IMR-90 (cell line): ENCODE measurements at regions not wholly inside any gene's neighbourhood (a gene's known extent, or its start where the extent isn't known, plus 50 kb on each side); places are given as distances from the start of the nearest gene placed in this dataset.

Experiments used
- ATAC-seq: fragments of 200-7000 bp; cut with Tn5 transposase; 2 replicates; pipeline ENCODE4 v1.9.1; 2020; ENCODE audit warnings: low read depth, mild to moderate bottlenecking, moderate library complexity
- BruUV-seq: library from RNA; stranded (reverse); fragments of 400-500 nt; replicated peaks from 2 replicates; lab custom pipeline; 2021; lab: Mats Ljungman, UMichigan
- CTCF ChIA-PET: fragments of 300-600 bp; formaldehyde crosslinking; extraction: SDS; loops from one replicate; lab custom pipeline; 2021; ENCODE audit warnings: antibody characterized with exemption; lab: Yijun Ruan, JAX
- POLR2A ChIA-PET: fragments of 300-600 bp; sonication (Branson Sonifier 250); formaldehyde crosslinking; loops from one replicate; lab custom pipeline; 2022; ENCODE audit warnings: antibody characterized with exemption; ENCODE audit not compliant: unreplicated experiment; lab: Charles Lee
- DNase-seq: peaks from one replicate; pipeline ENCODE4 v3.0.0; 2013
- H2AFZ ChIP-seq: replicated peaks from 2 replicates; pipeline ENCODE3; 2013; ENCODE audit warnings: low read length, mild to moderate bottlenecking; ENCODE audit not compliant: poor library complexity
- H2AK5ac ChIP-seq: 2 replicates; pipeline ENCODE4 v1.6.1; 2013; ENCODE audit warnings: low read depth, low read length, inconsistent platforms
- H2AK9ac ChIP-seq: replicated peaks from 2 replicates; pipeline ENCODE3; 2013; ENCODE audit warnings: mild to moderate bottlenecking, low read depth, low read length, moderate library complexity; ENCODE audit not compliant: poor library complexity
- H2BK120ac ChIP-seq: 2 replicates; pipeline ENCODE4 v1.6.1; 2013; ENCODE audit warnings: low read depth, low read length, inconsistent platforms
- H2BK15ac ChIP-seq: 3 replicates; pipeline ENCODE4 v1.6.1; 2013; ENCODE audit warnings: low read depth, low read length, inconsistent platforms
- H2BK20ac ChIP-seq: 2 replicates; pipeline ENCODE4 v1.6.1; 2013; ENCODE audit warnings: low read depth, mild to moderate bottlenecking, inconsistent platforms, low read length, moderate library complexity
- H2BK5ac ChIP-seq: 2 replicates; pipeline ENCODE4 v1.6.1; 2013; ENCODE audit warnings: mild to moderate bottlenecking, low read depth, low read length, inconsistent platforms; ENCODE audit not compliant: poor library complexity, severe bottlenecking
- H3K14ac ChIP-seq: replicated peaks from 2 replicates; pipeline ENCODE4 v1.6.1; 2013; ENCODE audit warnings: low read depth, low read length, inconsistent platforms
- H3K18ac ChIP-seq: 2 replicates; pipeline ENCODE4 v1.6.1; 2013; ENCODE audit warnings: low read depth, low read length, control low read depth
- H3K23ac ChIP-seq: 2 replicates; pipeline ENCODE4 v1.6.1; 2013; ENCODE audit warnings: low read depth, low read length, inconsistent platforms
- H3K27ac ChIP-seq: 2 replicates; pipeline ENCODE4 v1.5.1; 2013; ENCODE audit warnings: mild to moderate bottlenecking, control low read depth, low read length; ENCODE audit not compliant: insufficient read depth
- H3K27me3 ChIP-seq: 2 replicates; pipeline ENCODE4 v1.6.1; 2013; ENCODE audit warnings: low read length; ENCODE audit not compliant: control insufficient read depth, insufficient read depth
- H3K36me3 ChIP-seq: 2 replicates; pipeline ENCODE4 v1.6.1; 2013; ENCODE audit warnings: low read length, mixed read lengths; ENCODE audit not compliant: control insufficient read depth, insufficient read depth
- H3K4ac ChIP-seq: 2 replicates; pipeline ENCODE4 v1.6.1; 2013; ENCODE audit warnings: low read depth, low read length, inconsistent platforms
- H3K4me1 ChIP-seq: 2 replicates; pipeline ENCODE4 v1.6.1; 2013; ENCODE audit warnings: low read length, mixed read lengths; ENCODE audit not compliant: control insufficient read depth, insufficient read depth
- H3K4me2 ChIP-seq: 2 replicates; pipeline ENCODE4 v1.6.1; 2013; ENCODE audit warnings: low read depth, mild to moderate bottlenecking, control low read depth, low read length, moderate library complexity
- H3K4me3 ChIP-seq: 2 replicates; pipeline ENCODE4 v1.5.1; 2013; ENCODE audit warnings: low read depth, mild to moderate bottlenecking, control low read depth, low read length, moderate library complexity; ENCODE audit not compliant: insufficient read depth
- H3K56ac ChIP-seq: 2 replicates; pipeline ENCODE4 v1.6.1; 2013; ENCODE audit warnings: low read length, inconsistent platforms; ENCODE audit not compliant: insufficient read depth; ENCODE audit errors: extremely low read depth
- H3K79me1 ChIP-seq, 2 experiments: 2 replicates each; pipeline ENCODE4 v1.6.1; 2013; ENCODE audit warnings: low read length in 2 of 2, inconsistent platforms in 1 of 2, low read depth in 1 of 2
- H3K9ac ChIP-seq: 2 replicates; pipeline ENCODE4 v1.6.1; 2013; ENCODE audit warnings: low read depth, low read length, control low read depth
- H3K9me1 ChIP-seq: 2 replicates; pipeline ENCODE4 v1.6.1; 2013; ENCODE audit warnings: low read length, inconsistent platforms; ENCODE audit not compliant: insufficient read depth
- H3K9me3 ChIP-seq: 2 replicates; pipeline ENCODE4 v1.6.1; 2013; ENCODE audit warnings: low read length; ENCODE audit not compliant: control insufficient read depth, insufficient read depth
- H4K20me1 ChIP-seq: 2 replicates; pipeline ENCODE4 v1.6.1; 2013; ENCODE audit warnings: low read length, inconsistent platforms; ENCODE audit not compliant: insufficient read depth
- H4K5ac ChIP-seq: 2 replicates; pipeline ENCODE4 v1.6.1; 2013; ENCODE audit warnings: mild to moderate bottlenecking, low read depth, low read length, control low read depth
- H4K8ac ChIP-seq, 2 experiments: 2 replicates each; pipeline ENCODE4 v1.6.1; 2013; ENCODE audit warnings: low read depth in 2 of 2, low read length in 2 of 2, control low read depth in 1 of 2, inconsistent platforms in 1 of 2
- H4K91ac ChIP-seq: 2 replicates; pipeline ENCODE4 v1.6.1; 2013; ENCODE audit warnings: low read depth, low read length, inconsistent platforms; ENCODE audit not compliant: insufficient read depth
- CEBPB ChIP-seq: IDR thresholded peaks from 2 replicates; pipeline ENCODE4 v1.6.1; 2012; ENCODE audit warnings: low read depth, low read length, improper control_type of control experiment
- CHD1 ChIP-seq: IDR thresholded peaks from 2 replicates; pipeline ENCODE4 v1.6.1; 2012; ENCODE audit warnings: low read depth, low read length, improper control_type of control experiment
- FOS ChIP-seq: fragments of 150-350 bp; IDR thresholded peaks from 2 replicates; pipeline ENCODE4 v1.6.1; 2016; ENCODE audit warnings: low read depth, low read length
- MAFK ChIP-seq: IDR thresholded peaks from 2 replicates; pipeline ENCODE4 v1.6.1; 2012; ENCODE audit warnings: low read depth, low read length, improper control_type of control experiment
- MAZ ChIP-seq: IDR thresholded peaks from 2 replicates; pipeline ENCODE4 v1.6.1; 2012; ENCODE audit warnings: low read depth, mild to moderate bottlenecking, low read length, improper control_type of control experiment, moderate library complexity, borderline replicate concordance
- MXI1 ChIP-seq: IDR thresholded peaks from 2 replicates; pipeline ENCODE4 v1.6.1; 2012; ENCODE audit warnings: low read depth, mild to moderate bottlenecking, low read length, moderate library complexity, borderline replicate concordance
- NFE2L2 ChIP-seq: fragments of 150-350 bp; IDR thresholded peaks from 2 replicates; pipeline ENCODE4 v1.6.1; 2016; ENCODE audit warnings: low read depth, mild to moderate bottlenecking, low read length
- POLR2A ChIP-seq: IDR thresholded peaks from 2 replicates; pipeline ENCODE4 v1.6.1; 2012; ENCODE audit warnings: mild to moderate bottlenecking, low read depth, low read length
- RAD21 ChIP-seq: IDR thresholded peaks from 2 replicates; pipeline ENCODE4 v1.6.1; 2012; ENCODE audit warnings: low read length, improper control_type of control experiment
- RFX5 ChIP-seq: IDR thresholded peaks from 2 replicates; pipeline ENCODE4 v1.8.0; 2012; ENCODE audit warnings: low read depth, mild to moderate bottlenecking, low read length, moderate library complexity
- SMC3 ChIP-seq: fragments of 150-350 bp; IDR thresholded peaks from 2 replicates; pipeline ENCODE4 v1.6.1; 2016; ENCODE audit warnings: low read depth, mild to moderate bottlenecking, antibody characterized with exemption, low read length, moderate library complexity
- WGBS, 2 experiments: methylation state at CpG; one replicate each; pipeline versions ENCODE4 v1.1.5 to v1.1.7; 2013; ENCODE audit warnings: missing lambda C conversion rate in 2 of 2; ENCODE audit not compliant: insufficient read length in 1 of 2; ENCODE audit errors: extremely low coverage in 2 of 2; 5-methylcytosine and 5-hydroxymethylcytosine counted together
- dilution Hi-C: fragments of 300-500 bp; cut with HindIII; formaldehyde crosslinking; loops from one replicate; pipeline ENCODE4 v1.14.3; 2018; ENCODE audit warnings: low sequenced_read_pairs; ENCODE audit not compliant: unreplicated experiment
- in situ Hi-C: fragments of 300-500 bp; cut with MboI; formaldehyde crosslinking; loops from 3 replicates; pipeline ENCODE4 v1.14.3; 2019; ENCODE audit warnings: low sequenced_read_pairs, inconsistent platforms, mixed read lengths
- intact Hi-C: fragments of 100-400 bp; cut with micrococcal nuclease; formaldehyde crosslinking; loops from 2 replicates; pipeline ENCODE4 v1.10.0; 2022
- TF ChIP-seq, protein P1 (sequence below): fragments of 150-350 bp; IDR thresholded peaks from 2 replicates; pipeline ENCODE4 v1.6.1; 2016; ENCODE audit warnings: low read depth, mild to moderate bottlenecking, low read length, moderate library complexity, borderline replicate concordance
- TF ChIP-seq, protein P2 (sequence below): conservative IDR thresholded peaks from 2 replicates; pipeline ENCODE4 v1.5.1; 2012; ENCODE audit warnings: mild to moderate bottlenecking, low read depth, low read length, improper control_type of control experiment

DNA sequence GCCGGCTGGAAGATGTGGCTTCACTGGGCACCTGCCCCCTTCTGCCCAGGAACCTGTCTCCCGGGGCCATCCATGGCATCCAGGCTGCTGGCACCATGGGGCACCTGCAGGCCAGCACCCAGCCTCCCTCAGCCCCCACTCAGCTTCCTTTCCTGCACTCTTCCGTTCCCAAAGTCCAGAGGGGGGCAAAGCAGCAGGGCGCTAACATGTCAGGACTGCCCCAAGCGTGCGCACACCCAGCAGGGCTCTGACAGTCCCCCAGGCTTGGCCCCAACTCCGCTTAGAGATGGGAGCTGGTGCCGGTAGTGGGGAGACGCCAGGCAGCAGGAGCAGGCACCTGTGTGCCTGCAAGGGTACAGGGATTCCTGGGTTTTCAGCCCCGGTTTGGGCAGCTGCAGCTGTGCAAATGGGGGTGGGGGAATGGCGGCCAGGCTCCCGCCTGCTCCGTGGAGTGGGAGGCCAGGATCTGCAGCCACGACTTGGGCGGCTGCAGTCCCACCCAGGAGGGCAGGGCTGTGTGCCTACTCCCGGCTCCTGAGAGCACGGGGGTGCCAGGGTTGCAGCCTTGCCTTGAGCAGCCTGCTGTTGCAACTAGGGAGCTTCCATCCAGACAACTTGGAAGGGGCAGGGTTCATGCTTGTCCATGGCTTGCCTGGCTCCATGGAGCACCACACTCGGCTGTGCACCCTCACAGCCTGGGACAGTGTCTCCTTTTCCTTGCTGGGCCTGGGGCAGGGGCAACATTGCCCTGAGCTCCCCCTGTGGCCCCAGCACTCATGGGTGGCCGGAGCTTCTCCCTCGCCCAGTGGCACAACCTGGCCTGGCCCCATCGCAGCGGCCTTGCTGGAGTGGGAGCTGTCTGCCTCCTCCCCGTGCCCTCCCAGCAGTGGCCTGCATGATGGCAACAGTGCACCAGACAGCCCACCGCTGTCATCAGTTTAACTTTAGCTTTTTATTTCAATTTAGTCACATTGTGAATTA lies 561.1 kb downstream of the MTRR start:
- Histone ChIP-seq H3K18ac (no peak overlapping the region), H3K4me1 (no peaks in the 10 kb centered on the region), H2BK5ac (no peak overlapping the region), H2AK5ac (no peak overlapping the region), H2BK20ac (no peak overlapping the region), H4K91ac (no peak overlapping the region), H3K4me2 (no peak overlapping the region), H3K9ac (no peak overlapping the region), H2AK9ac (no peak overlapping the region), H4K20me1 (no peaks in the 10 kb centered on the region), H2BK120ac (no peak overlapping the region), H4K8ac (no peak overlapping the region), H3K27ac (no peak overlapping the region), H3K56ac (no peak overlapping the region), H3K79me1 (no peaks in the 10 kb centered on the region), H3K27me3 (peaks cover 1% of the 10 kb centered on the region; the same call in 1 of the 2 replicates), H3K9me1 (no peaks in the 10 kb centered on the region), H3K4ac (no peak overlapping the region), H3K14ac (no peak overlapping the region), H4K5ac (no peak overlapping the region), H3K23ac (no peak overlapping the region), H3K4me3 (no peak overlapping the region), H2BK15ac (no peak overlapping the region), H3K9me3 (no peaks in the 10 kb centered on the region), H3K36me3 (no peaks in the 10 kb centered on the region), H2AFZ (no peak overlapping the region)
- ATAC-seq (no peak), DNase-seq (no peak)
- POLR2A ChIA-PET, result no interaction called here
- no TSS peak for BruUV-seq
- 81% methylated on average over 10 of the region's 24 CpGs; no CpG with 5 or more reads in 1 of the 2 experiments for WGBS, 2 experiments
- TF ChIP-seq CEBPB (no peak), MXI1 (no peak), MAFK (no peak), CHD1 (no peak), SMC3 (no peak), RAD21 (no peak), RFX5 (no peak), FOS (no peak), NFE2L2 (no peak), MAZ (no peak), POLR2A (no peak)
- TF ChIP-seq, protein P1, sequence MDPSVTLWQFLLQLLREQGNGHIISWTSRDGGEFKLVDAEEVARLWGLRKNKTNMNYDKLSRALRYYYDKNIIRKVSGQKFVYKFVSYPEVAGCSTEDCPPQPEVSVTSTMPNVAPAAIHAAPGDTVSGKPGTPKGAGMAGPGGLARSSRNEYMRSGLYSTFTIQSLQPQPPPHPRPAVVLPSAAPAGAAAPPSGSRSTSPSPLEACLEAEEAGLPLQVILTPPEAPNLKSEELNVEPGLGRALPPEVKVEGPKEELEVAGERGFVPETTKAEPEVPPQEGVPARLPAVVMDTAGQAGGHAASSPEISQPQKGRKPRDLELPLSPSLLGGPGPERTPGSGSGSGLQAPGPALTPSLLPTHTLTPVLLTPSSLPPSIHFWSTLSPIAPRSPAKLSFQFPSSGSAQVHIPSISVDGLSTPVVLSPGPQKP, result no peak
- TF ChIP-seq, protein P2, sequence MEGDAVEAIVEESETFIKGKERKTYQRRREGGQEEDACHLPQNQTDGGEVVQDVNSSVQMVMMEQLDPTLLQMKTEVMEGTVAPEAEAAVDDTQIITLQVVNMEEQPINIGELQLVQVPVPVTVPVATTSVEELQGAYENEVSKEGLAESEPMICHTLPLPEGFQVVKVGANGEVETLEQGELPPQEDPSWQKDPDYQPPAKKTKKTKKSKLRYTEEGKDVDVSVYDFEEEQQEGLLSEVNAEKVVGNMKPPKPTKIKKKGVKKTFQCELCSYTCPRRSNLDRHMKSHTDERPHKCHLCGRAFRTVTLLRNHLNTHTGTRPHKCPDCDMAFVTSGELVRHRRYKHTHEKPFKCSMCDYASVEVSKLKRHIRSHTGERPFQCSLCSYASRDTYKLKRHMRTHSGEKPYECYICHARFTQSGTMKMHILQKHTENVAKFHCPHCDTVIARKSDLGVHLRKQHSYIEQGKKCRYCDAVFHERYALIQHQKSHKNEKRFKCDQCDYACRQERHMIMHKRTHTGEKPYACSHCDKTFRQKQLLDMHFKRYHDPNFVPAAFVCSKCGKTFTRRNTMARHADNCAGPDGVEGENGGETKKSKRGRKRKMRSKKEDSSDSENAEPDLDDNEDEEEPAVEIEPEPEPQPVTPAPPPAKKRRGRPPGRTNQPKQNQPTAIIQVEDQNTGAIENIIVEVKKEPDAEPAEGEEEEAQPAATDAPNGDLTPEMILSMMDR, result no peak
- in situ Hi-C loops, result no loop called here
- CTCF ChIA-PET, result no interaction called here
- intact Hi-C loops, result no loop called here
- dilution Hi-C loops, result no loop called here
